CD14-positive monocyte (primary cell): ENCODE measurements at regions not wholly inside any gene's neighbourhood (a gene's known extent, or its start where the extent isn't known, plus 50 kb on each side); places are given as distances from the start of the nearest gene placed in this dataset.

Experiments used
- DNase-seq, 3 donors: peaks; one replicate each; pipeline ENCODE4 v3.0.0-alpha.2; 2011 to 2022
- H2AFZ ChIP-seq: 2 replicates; pipeline ENCODE4 v1.6.0; 2012; ENCODE audit warnings: mild to moderate bottlenecking, low read depth, low read length, inconsistent platforms; ENCODE audit not compliant: insufficient read depth, poor library complexity, severe bottlenecking
- H3K27ac ChIP-seq, 2 donors: 1 replicate in 1 of 2; 2 replicates in 1 of 2; pipeline ENCODE4 v1.5.1; 2012 to 2013; ENCODE audit warnings: low read length in 2 of 2, control low read depth in 1 of 2, inconsistent platforms in 1 of 2, low read depth in 1 of 2, mild to moderate bottlenecking in 1 of 2
- H3K27me3 ChIP-seq, 2 donors: one replicate each; pipeline versions ENCODE4 v1.6.0 to v1.6.1; 2011 to 2013; ENCODE audit warnings: low read length in 2 of 2; ENCODE audit not compliant: control insufficient read depth in 2 of 2, insufficient read depth in 2 of 2
- H3K36me3 ChIP-seq, 2 donors: replicated peaks in 1 of 2; 1 replicate in 1 of 2; 2 replicates in 1 of 2; pipeline versions ENCODE4 v1.5.1 to v1.6.1; 2012 to 2013; ENCODE audit warnings: low read length in 2 of 2, control low read depth in 1 of 2, inconsistent platforms in 1 of 2, mild to moderate bottlenecking in 1 of 2; ENCODE audit not compliant: insufficient read depth in 2 of 2, control insufficient read depth in 1 of 2
- H3K4me1 ChIP-seq, 2 donors: 1 replicate in 1 of 2; 2 replicates in 1 of 2; pipeline versions ENCODE4 v1.5.1 to v1.6.1; 2012 to 2013; ENCODE audit warnings: low read length in 2 of 2, control low read depth in 1 of 2, inconsistent platforms in 1 of 2, mild to moderate bottlenecking in 1 of 2, moderate library complexity in 1 of 2; ENCODE audit not compliant: insufficient read depth in 2 of 2, control insufficient read depth in 1 of 2
- H3K4me2 ChIP-seq: replicated peaks from 2 replicates; pipeline ENCODE3; 2012; ENCODE audit warnings: low read length, moderate library complexity, mild to moderate bottlenecking; ENCODE audit not compliant: poor library complexity, severe bottlenecking; ENCODE audit errors: extremely low read depth
- H3K4me3 ChIP-seq, 3 experiments: fragments of 200-600 bp in 1 of 3; sonication (generic) in 1 of 3; replicated peaks in 1 of 3; 1 replicate in 2 of 3; 2 replicates in 1 of 3; pipeline ENCODE4 v1.5.1; 2011 to 2013; ENCODE audit warnings: low read length in 3 of 3, mild to moderate bottlenecking in 3 of 3, control low read depth in 2 of 3, low read depth in 2 of 3, inconsistent platforms in 1 of 3, moderate library complexity in 1 of 3
- H3K79me2 ChIP-seq: 2 replicates; pipeline ENCODE4 v1.6.0; 2012; ENCODE audit warnings: mild to moderate bottlenecking, control low read depth, inconsistent platforms, low read length, moderate library complexity; ENCODE audit not compliant: insufficient read depth
- H3K9ac ChIP-seq: 2 replicates; pipeline ENCODE4 v1.6.0; 2017; ENCODE audit warnings: low read length, mild to moderate bottlenecking; ENCODE audit not compliant: insufficient read depth, poor library complexity, severe bottlenecking
- H3K9me3 ChIP-seq, 2 donors: replicated peaks in 1 of 2; 1 replicate in 1 of 2; 2 replicates in 1 of 2; pipeline versions ENCODE4 v1.5.1 to v1.6.1; 2012 to 2013; ENCODE audit warnings: low read length in 2 of 2, control low read depth in 1 of 2; ENCODE audit not compliant: control insufficient read depth in 1 of 2, insufficient read depth in 1 of 2
- H4K20me1 ChIP-seq: 2 replicates; pipeline ENCODE4 v1.6.0; 2012; ENCODE audit warnings: mild to moderate bottlenecking, low read length, control low read depth, moderate library complexity; ENCODE audit not compliant: insufficient read depth
- H3K27ac Mint-ChIP-seq, 7 donors: one replicate each; pipeline ENCODE4 v1.8.0; 2020; ENCODE audit warnings: mild to moderate bottlenecking in 7 of 7, mixed read lengths in 7 of 7, moderate library complexity in 6 of 7, inconsistent platforms in 2 of 7
- H3K27me3 Mint-ChIP-seq, 3 donors: one replicate each; pipeline ENCODE4 v1.8.0; 2021 to 2022; ENCODE audit warnings: low read depth in 3 of 3, mild to moderate bottlenecking in 3 of 3, mixed read lengths in 3 of 3, moderate library complexity in 3 of 3, inconsistent platforms in 1 of 3
- H3K36me3 Mint-ChIP-seq, 2 donors: one replicate each; pipeline ENCODE4 v1.8.0; 2020; ENCODE audit warnings: mixed read lengths in 2 of 2, inconsistent platforms in 1 of 2, mild to moderate bottlenecking in 1 of 2
- H3K4me1 Mint-ChIP-seq: one replicate; pipeline ENCODE4 v1.8.0; 2020; ENCODE audit warnings: mild to moderate bottlenecking, mixed read lengths
- H3K4me3 Mint-ChIP-seq, 2 donors: one replicate each; pipeline ENCODE4 v1.8.0; 2020; ENCODE audit warnings: mild to moderate bottlenecking in 2 of 2, mixed read lengths in 2 of 2, moderate library complexity in 1 of 2
- H3K9me3 Mint-ChIP-seq, 7 donors: one replicate each; pipeline ENCODE4 v1.8.0; 2020 to 2022; ENCODE audit warnings: mixed read lengths in 7 of 7, mild to moderate bottlenecking in 6 of 7, moderate library complexity in 6 of 7, inconsistent platforms in 2 of 7
- CTCF ChIP-seq: fragments of 200-600 bp; IDR thresholded peaks from one replicate; pipeline ENCODE4 v1.8.0; 2022; ENCODE audit warnings: antibody characterized with exemption, mild to moderate bottlenecking
- WGBS: methylation state at CpG from one replicate; pipeline ENCODE4 v1.1.5; 2013; ENCODE audit warnings: missing lambda C conversion rate; ENCODE audit not compliant: insufficient coverage; 5-methylcytosine and 5-hydroxymethylcytosine counted together
- intact Hi-C, 2 donors: fragments of 100-400 bp; cut with micrococcal nuclease; formaldehyde crosslinking; loops; one replicate each; pipeline versions ENCODE4 v1.15.0 to v1.15.1; 2023

- WGBS: no CpG with 5 or more reads among the region's 2 CpGs
- Mint-ChIP-seq H3K36me3 (peaks cover 2 to 5% of the 10 kb centered on the region in 2 donors), H3K4me1 (peaks cover 51% of the 10 kb centered on the region), H3K4me3 (peak overlapping the region in 1 of 2 donors; percentile 64), H3K27ac (peak overlapping the region; percentile 77 to 93 (median 87)), H3K9me3 (peaks cover 0 to 12% (median 7%) of the 10 kb centered on the region in 7 donors), H3K27me3 (peaks cover 0 to 2% (median 0%) of the 10 kb centered on the region in 3 donors)
- no peaks in the 10 kb centered on the region for H3K9me3 ChIP-seq
- H2AFZ ChIP-seq: no peak overlapping the region
- DNase-seq: peak; percentile 55 to 76 (median 69)
- H3K9ac ChIP-seq: no peak overlapping the region
- H3K79me2 ChIP-seq: no peaks in the 10 kb centered on the region
- H3K36me3 ChIP-seq: no peaks in the 10 kb centered on the region
- peak overlapping the region; percentile 60 for H3K4me2 ChIP-seq
- H3K4me3 ChIP-seq: peak overlapping the region in 1 of 3 experiments; percentile 49
- H3K27ac ChIP-seq: peak overlapping the region in 1 of 2 donors; percentile 76
- intact Hi-C loops: no loop called here
- TF ChIP-seq CTCF: no peak
- H4K20me1 ChIP-seq: no peaks in the 10 kb centered on the region
- H3K27me3 ChIP-seq: no peaks in the 10 kb centered on the region
- H3K4me1 ChIP-seq: peaks cover 35 to 47% of the 10 kb centered on the region in 2 donors
Measured at GRCh38 chr10:3714967-3715366, 70.0 kb downstream of the KLF6 start.

- H3K79me2 ChIP-seq: no peaks in the 10 kb centered on the region
- peak; percentile 27 to 60 (median 34) for DNase-seq
- intact Hi-C loops: no loop called here
- H3K4me2 ChIP-seq: peak overlapping the region; percentile 60
- H3K4me1 Mint-ChIP-seq: peaks cover 48% of the 10 kb centered on the region
- H3K36me3 Mint-ChIP-seq: peaks cover 2 to 5% of the 10 kb centered on the region in 2 donors
- no peaks in the 10 kb centered on the region for H3K36me3 ChIP-seq
- no peak overlapping the region for H2AFZ ChIP-seq
- peak overlapping the region in 1 of 2 donors; percentile 76 for H3K27ac ChIP-seq
- H3K9me3 Mint-ChIP-seq: peaks cover 0 to 12% (median 7%) of the 10 kb centered on the region in 7 donors
- no peaks in the 10 kb centered on the region for H4K20me1 ChIP-seq
- peak overlapping the region in 1 of 2 donors; percentile 58 for H3K4me3 Mint-ChIP-seq
- peak overlapping the region in 1 of 3 experiments; percentile 49 for H3K4me3 ChIP-seq
- no peaks in the 10 kb centered on the region for H3K9me3 ChIP-seq
- H3K27ac Mint-ChIP-seq: peak overlapping the region; percentile 77 to 93 (median 87)
- H3K9ac ChIP-seq: no peak overlapping the region
- 73% methylated on average over 2 of the region's 6 CpGs for WGBS
- TF ChIP-seq CTCF: no peak
- H3K4me1 ChIP-seq: peaks cover 31 to 43% of the 10 kb centered on the region in 2 donors
- H3K27me3 Mint-ChIP-seq: peaks cover 0 to 2% (median 0%) of the 10 kb centered on the region in 3 donors
- no peaks in the 10 kb centered on the region for H3K27me3 ChIP-seq
Measured at GRCh38 chr10:3714531-3714930, 70.5 kb downstream of the KLF6 start.
